CD4-positive, alpha-beta T cell treated with Interleukin-12 subunit alpha and Interleukin-12 subunit beta, for 1 hour (primary cell): ENCODE measurements at regions not wholly inside any gene's neighbourhood (a gene's known extent, or its start where the extent isn't known, plus 50 kb on each side); places are given as distances from the start of the nearest gene placed in this dataset.
"Not testable (repeated sequence)": the region's sequence is repeated elsewhere in the genome, so short reads cannot be mapped to it uniquely, and the experiment has no call there.

Experiments
- DNase-seq: peaks from one replicate; pipeline ENCODE4 v3.0.0-alpha.2; 2020

DNA sequence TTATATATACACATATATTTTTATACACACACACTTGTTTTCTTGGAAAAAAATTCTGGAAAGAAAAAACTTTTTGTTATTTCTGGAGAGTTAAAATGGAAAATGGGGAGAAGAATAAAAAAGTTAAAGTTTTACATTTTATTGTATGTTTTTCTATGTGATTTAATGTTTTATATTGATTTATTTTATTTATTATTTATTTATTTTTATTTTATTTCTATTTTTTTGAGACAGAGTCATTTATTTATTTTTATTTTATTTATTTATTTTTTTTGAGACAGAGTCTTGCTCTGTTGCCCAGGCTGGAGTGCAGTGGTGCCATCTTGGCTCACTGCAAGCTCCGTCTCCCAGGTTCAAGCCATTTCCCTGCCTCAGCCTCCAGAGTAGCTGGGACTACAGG is 307.0 kb upstream of the FAM98A start:
- DNase-seq: not testable (repeated sequence)

DNA sequence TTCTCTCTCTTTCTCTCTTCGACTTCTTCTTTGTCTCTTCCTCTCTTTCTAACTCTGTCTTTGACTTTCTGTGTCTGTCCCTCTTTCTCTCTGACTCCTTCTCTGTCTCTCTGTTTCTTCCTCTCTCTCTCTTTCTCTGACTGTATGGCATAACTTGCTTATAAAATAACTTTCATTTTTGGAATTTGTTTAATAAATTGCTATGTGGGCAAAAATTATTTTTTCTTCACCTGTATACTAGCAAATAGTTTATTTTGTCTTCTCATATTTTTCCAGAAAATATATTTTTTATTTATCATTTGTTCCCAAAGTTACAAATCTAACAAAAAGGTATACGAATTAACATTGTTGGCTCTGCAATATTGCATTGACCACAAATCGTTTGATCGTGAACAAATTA is 305.7 kb upstream of the FAM98A start:
- DNase-seq: no peak

GRCh38 chr2:33903701-33904100 is 304.6 kb upstream of the FAM98A start:
- no peak for DNase-seq

- DNase-seq: no peak
Observed at GRCh38 chr2:33903215-33903614, 304.1 kb upstream of the FAM98A start.

DNA sequence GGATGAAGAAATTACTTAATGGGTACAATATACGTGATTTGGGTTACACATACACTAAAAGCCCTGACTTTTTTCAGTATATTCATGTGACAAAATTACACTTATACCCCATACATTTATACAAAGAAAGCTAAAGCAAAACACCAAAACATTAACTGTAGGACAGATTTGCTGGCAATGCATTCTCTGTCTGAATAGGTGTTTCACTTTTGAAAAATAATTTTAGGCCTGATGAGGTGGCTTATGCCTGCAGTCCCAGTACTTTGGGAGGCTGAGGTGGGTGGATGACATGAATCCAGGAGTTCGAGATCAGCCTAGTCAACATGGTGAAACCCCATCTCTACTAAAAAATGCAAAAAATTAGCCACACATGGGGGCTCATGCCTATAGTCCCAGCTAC is 301.5 kb upstream of the FAM98A start:
- no peak for DNase-seq

DNA sequence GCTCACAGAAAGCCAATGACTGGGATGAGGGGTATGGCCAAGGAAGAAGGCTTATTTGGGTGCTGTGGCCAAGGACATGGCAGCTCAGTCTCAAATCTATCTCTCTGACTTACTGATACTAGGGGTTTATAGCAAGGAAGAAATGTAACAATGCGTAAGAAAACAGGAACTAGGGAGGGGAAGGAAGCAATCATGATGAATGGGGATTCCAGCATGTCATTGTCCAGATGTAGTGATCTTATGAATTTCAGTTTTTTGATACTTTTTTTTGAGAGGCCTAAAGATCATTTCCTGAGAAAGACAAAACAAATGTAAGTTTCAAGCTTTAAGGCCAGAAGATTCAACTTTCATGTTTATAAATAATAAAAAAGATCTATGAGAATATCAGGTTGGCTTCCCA is 298.6 kb upstream of the FAM98A start:
- no peak for DNase-seq

DNA sequence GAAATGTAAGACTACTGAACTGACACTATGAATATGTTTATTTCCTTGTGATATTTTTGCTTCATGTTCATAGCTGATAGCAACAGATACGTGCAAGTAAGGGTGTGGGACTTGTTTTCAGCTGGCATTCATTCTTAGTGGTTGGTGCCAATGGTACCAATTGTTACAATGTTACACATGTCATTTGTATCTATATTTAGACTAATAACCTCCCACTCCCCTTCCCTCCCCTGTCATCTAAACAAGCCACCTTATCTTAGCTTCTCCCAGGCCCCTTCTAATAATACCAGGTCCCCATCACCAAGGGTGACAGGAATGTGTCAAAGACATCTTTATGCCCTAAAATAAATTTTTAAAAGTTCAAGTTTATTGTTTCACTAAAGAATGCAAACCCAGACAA is 294.7 kb upstream of the FAM98A start:
- no peak for DNase-seq

DNA sequence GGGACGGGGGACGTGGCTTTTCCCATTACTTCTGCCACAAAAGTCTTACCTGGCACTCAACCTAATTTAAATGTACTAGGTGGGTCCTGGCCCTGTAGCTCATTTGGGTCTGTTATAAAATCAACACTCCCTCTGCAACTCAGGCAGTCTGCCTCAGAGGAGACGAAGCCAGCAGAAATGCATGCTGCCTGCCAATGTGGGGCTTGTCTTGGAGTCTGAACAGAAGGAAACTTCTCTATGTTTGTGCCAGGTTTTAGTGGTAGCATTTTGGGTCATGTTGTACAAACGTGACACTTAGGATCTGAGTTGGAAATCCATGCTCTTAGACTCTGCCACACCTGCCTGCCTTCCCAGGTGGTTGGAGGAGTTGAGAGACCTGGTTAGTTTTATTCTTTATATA is 292.5 kb upstream of the FAM98A start:
- DNase-seq: no peak

GRCh38 chr2:33890686-33891085 is 291.6 kb upstream of the FAM98A start:
- no peak for DNase-seq

DNA sequence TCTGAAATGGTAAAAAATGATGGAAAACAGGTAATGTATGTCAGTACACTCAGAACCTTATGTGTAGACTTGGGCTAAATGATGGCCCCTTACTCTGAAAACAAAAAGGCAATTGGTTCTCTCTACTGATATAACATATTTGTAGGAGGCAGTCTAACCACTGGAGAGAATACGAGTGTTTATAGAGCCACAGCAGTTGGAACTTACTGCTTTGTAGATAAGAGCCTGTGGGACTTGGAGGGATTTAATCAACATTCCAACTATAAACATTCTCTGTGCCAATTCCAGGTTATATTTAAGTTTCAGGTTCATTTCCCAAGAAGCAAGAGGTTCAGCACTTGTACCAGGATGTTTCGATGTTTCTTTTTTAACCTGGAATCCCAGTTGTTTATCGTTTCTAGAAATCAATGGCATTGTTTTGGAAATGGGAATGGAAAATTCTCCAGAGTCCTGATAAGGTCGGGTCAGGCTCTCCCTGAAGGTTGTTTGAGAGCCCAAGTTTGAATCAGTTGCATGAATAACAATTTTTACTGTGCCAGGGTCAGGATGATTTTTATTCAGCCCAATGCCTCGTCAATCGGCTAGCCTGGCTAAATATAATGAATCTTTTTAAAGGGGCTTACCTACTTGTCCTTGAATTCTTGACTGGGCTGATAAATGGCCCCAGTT is 278.4 kb upstream of the FAM98A start:
- no peak for DNase-seq

- DNase-seq: no peak
Observed at GRCh38 chr2:33873076-33873605, 274.0 kb upstream of the FAM98A start.

- no peak for DNase-seq
Observed at GRCh38 chr2:33859811-33860461, 260.8 kb upstream of the FAM98A start.

DNA sequence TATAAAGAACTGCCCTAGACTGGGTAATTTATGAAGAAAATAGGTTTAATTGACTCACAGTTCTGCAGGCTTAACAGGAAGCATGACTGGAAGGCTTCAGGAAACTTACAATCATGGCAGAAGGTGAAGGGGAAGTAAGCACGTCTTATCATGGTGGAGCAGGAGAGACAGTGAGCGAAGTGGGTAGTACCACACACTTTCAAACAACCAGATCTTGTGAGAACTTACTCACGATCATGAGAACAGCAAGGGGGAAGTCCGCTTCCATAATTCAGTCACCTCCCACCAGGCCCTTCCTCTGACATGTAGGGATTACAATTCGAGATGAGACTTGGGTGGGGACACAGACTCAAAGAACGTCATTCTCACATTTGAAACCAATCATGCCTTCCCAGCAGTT is 260.1 kb upstream of the FAM98A start:
- DNase-seq: no peak

DNA sequence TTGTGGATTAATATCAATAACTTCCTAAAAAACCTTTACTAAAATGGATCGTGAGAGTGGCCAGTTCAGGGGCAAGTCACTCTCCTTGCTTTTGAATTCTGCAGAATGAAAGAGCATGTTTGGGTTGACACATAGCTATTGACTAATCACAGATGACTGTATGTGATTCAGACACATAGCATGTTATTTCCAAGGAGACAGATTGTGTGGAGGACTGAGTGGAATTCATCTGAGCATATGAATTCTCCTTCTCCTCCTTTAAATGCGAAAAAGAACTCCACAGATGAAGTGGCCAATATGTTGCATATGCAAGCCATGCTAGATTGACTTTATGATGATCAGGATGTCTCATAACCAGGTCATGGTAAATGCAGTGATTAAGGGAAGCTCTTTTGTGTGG is 249.4 kb upstream of the FAM98A start:
- no peak for DNase-seq

- no peak for DNase-seq
Observed at GRCh38 chr2:33839791-33840190, 240.7 kb upstream of the FAM98A start.

- no peak for DNase-seq
Observed at GRCh38 chr2:33836628-33837027, 237.5 kb upstream of the FAM98A start.

DNA sequence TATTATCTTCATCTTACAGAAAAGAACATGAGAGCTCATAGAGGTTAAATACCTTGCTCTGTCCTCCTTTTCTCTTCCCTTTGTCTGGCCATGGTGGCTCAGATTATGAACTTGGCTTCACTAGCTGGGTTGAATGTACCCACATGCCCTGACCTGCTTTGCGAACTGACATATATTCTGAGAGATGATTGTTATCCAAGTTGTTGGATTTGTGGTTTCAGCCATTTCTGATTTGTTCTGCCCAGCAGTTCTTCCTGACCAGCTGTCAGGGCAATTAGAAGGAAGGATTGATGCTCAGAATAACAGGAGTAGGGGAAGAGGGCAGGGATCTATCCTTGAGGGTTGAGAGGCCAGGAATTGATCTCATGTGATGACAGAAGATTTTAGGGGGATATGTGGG is 236.8 kb upstream of the FAM98A start:
- DNase-seq: no peak

- DNase-seq: no peak
Observed at GRCh38 chr2:33822964-33823363, 223.9 kb upstream of the FAM98A start.

DNA sequence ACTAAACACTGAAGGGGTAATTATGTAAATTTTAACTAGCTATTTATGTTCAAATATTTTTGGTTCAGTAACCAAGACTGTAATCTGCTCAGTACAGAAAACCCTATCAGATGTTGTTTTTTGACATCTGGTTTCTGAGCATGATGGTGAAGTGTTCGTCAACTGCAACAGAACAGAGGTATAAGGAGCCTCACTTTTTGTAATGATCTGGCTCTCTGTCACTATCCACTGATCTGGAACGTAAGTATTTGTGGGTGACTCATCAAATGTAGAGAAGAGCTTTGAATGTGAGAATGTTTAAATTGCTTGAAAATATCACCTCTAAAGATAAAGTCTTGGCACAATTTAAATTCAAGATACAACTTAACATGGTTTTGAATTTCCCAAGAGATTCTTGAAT is 213.6 kb upstream of the FAM98A start:
- DNase-seq: no peak

GRCh38 chr2:33810046-33810835 is 211.1 kb upstream of the FAM98A start:
- no peak for DNase-seq

- no peak for DNase-seq
Observed at GRCh38 chr2:33806041-33806440, 206.9 kb upstream of the FAM98A start.

GRCh38 chr2:33804155-33804554 is 205.1 kb upstream of the FAM98A start:
- DNase-seq: no peak

DNA sequence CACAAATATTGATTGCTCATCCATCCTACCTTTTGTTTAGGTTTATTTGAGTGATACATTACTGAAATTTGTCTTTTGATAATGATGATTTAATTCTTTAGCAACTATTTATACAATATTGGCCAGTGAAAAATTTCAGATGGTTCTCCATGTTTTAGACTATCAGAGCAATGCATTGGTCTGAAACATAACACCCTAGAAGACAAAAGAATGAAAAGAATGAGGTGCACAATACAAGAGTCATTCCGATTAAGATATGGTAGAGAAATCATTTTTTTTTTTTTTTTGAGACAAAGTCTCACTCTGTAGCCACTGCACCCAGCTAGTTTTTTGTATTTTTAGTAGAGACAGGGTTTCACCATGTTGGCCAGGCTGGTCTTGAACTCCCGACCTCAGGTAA is 197.4 kb upstream of the FAM98A start:
- DNase-seq: no peak

- no peak for DNase-seq
Observed at GRCh38 chr2:33791625-33792024, 192.5 kb upstream of the FAM98A start.
